ENCODE measurements at regions not wholly inside any gene's neighbourhood (a gene's known extent, or its start where the extent isn't known, plus 50 kb on each side); places are given as distances from the start of the nearest gene placed in this dataset.

GRCh38 chr21:40901691-40902090 lies 54.7 kb upstream of the DSCAM start:
- peaks cover 13% of the 10 kb centered on the region for H3K9me3 Mint-ChIP-seq
- no peaks in the 10 kb centered on the region for H3K36me3 Mint-ChIP-seq
- H3K27me3 Mint-ChIP-seq = no peaks in the 10 kb centered on the region
- H3K4me3 Mint-ChIP-seq = no peak overlapping the region
- ATAC-seq = no peak
- no peaks in the 10 kb centered on the region for H3K4me1 Mint-ChIP-seq
- no peak overlapping the region for H3K27ac Mint-ChIP-seq

GRCh38 chr21:40902299-40902698 lies 55.3 kb upstream of the DSCAM start:
- Mint-ChIP-seq H3K4me3 (no peak overlapping the region), H3K27ac (no peak overlapping the region), H3K36me3 (no peaks in the 10 kb centered on the region), H3K4me1 (no peaks in the 10 kb centered on the region), H3K9me3 (peaks cover 7% of the 10 kb centered on the region), H3K27me3 (no peaks in the 10 kb centered on the region)
- ATAC-seq = no peak

DNA sequence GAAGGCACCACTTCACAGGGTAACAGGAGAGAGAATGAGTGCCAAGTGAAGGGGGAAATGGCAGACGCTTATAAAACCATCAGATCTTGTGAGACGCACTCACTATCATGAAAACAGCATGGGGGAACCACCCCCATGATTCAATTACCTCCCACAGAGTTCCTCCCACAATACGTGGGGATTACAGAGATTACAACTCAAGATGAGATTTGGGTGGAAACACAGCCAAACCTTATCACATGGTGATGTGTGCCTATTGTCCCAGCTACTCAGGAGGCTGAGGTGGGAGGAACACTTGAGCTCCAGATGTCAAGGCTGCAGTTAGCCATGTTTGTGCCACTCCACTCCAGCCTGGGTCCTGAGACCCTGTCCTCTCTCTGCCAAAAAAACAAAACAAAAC lies 56.0 kb upstream of the DSCAM start:
- H3K4me1 Mint-ChIP-seq = no peaks in the 10 kb centered on the region
- H3K27me3 Mint-ChIP-seq = no peaks in the 10 kb centered on the region
- no peak for ATAC-seq
- no peaks in the 10 kb centered on the region for H3K36me3 Mint-ChIP-seq
- peaks cover 5% of the 10 kb centered on the region for H3K9me3 Mint-ChIP-seq
- no peak overlapping the region for H3K27ac Mint-ChIP-seq
- no peak overlapping the region for H3K4me3 Mint-ChIP-seq

DNA sequence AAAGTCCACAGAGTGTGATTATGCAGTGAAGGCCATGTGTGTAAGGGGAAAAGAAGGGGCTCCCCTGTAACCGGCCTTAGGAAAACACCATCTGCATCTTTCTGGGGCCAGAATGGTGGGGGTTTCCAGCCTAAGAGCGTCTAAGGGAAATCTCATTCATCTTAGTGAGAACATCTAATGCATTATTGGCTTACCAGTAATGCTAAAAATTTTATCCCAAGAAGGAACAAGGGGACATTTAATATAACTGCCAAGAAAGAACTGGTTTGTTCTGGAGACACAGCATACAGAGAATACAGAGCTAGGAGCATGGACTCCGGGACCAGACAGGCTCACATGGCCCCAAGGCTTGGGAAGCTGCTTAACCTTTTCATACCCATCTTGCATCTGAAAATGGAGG lies 58.3 kb upstream of the DSCAM start:
- H3K36me3 Mint-ChIP-seq = no peaks in the 10 kb centered on the region
- H3K27me3 Mint-ChIP-seq = no peaks in the 10 kb centered on the region
- H3K4me1 Mint-ChIP-seq = no peaks in the 10 kb centered on the region
- no peak overlapping the region for H3K27ac Mint-ChIP-seq
- no peaks in the 10 kb centered on the region for H3K9me3 Mint-ChIP-seq
- no peak for ATAC-seq
- H3K4me3 Mint-ChIP-seq = no peak overlapping the region

DNA sequence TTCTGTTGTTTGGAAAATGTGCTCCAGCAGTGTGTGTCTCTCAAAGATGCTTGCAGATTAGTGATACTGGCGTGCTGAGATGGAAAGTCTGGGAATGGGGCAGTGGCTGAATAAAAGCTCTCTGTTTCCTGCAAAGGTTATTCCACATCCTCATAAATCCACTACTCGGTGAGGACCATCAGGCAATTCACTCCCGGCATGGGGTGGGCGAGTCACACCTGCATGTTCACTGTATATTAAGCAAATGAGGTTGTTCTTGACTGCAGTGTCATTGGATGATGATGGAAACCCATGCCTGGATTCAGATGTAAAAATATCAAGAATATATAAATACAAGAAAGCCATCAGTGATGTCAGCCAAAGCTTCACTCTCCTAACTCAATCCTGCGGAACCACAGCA lies 65.4 kb upstream of the DSCAM start:
- Mint-ChIP-seq H3K4me1 (no peaks in the 10 kb centered on the region), H3K4me3 (no peak overlapping the region), H3K9me3 (peaks cover 5% of the 10 kb centered on the region), H3K27ac (no peak overlapping the region), H3K27me3 (peaks cover 12% of the 10 kb centered on the region), H3K36me3 (no peaks in the 10 kb centered on the region)
- ATAC-seq = no peak

- Mint-ChIP-seq H3K27ac (no peak overlapping the region), H3K4me3 (no peak overlapping the region), H3K27me3 (peaks cover 12% of the 10 kb centered on the region), H3K9me3 (peaks cover 9% of the 10 kb centered on the region), H3K4me1 (no peaks in the 10 kb centered on the region), H3K36me3 (no peaks in the 10 kb centered on the region)
- no peak for ATAC-seq
Observed at GRCh38 chr21:40915114-40915513, 68.2 kb upstream of the DSCAM start.

DNA sequence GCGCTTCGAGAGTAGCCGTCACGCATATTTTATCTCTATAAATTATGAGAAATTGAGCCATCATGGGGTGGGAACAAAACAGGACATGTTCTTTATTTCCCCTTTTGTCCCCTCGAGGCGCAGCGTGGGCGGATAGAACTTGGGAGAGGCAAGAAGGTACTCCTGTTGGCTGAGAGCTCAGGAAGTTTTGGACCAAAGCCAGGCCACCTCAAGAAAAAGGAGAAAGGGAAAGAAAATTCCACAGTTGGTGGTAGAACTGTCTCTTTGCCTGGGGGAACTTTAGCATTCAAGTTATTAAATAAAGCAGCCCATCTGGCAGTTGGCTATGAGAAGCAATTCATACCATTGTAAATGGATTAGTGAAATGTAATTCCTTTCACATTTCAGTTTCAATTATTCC lies 76.4 kb upstream of the DSCAM start:
- H3K4me1 Mint-ChIP-seq = no peaks in the 10 kb centered on the region
- H3K9me3 Mint-ChIP-seq = peaks cover 6% of the 10 kb centered on the region
- no peak overlapping the region for H3K4me3 Mint-ChIP-seq
- no peaks in the 10 kb centered on the region for H3K36me3 Mint-ChIP-seq
- no peak overlapping the region for H3K27ac Mint-ChIP-seq
- H3K27me3 Mint-ChIP-seq = no peaks in the 10 kb centered on the region
- no peak for ATAC-seq

DNA sequence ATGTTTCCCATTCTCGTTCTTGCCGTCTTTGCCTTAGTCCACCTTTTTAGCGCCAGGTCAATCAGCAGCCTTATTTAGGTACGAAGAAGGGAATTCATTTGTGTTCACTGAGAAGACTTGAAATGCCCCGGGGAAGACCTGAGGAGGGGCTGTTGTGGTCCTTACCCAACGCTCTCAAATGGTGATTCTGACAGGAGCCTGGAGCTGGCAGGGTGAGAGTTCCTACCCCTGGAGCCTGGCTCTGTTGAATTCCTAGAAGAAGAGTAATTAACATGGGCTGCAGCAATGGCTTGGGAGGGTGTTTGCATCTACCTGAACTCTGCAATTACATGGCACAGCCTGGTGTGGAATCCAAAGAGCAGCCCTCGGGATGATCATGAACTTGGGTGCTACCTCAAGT lies 76.9 kb upstream of the DSCAM start:
- no peaks in the 10 kb centered on the region for H3K4me1 Mint-ChIP-seq
- no peak for ATAC-seq
- H3K4me3 Mint-ChIP-seq = no peak overlapping the region
- peaks cover 3% of the 10 kb centered on the region for H3K9me3 Mint-ChIP-seq
- H3K27ac Mint-ChIP-seq = no peak overlapping the region
- H3K27me3 Mint-ChIP-seq = no peaks in the 10 kb centered on the region
- H3K36me3 Mint-ChIP-seq = no peaks in the 10 kb centered on the region

- no peaks in the 10 kb centered on the region for H3K36me3 Mint-ChIP-seq
- no peaks in the 10 kb centered on the region for H3K4me1 Mint-ChIP-seq
- H3K9me3 Mint-ChIP-seq = peaks cover 7% of the 10 kb centered on the region
- no peak overlapping the region for H3K4me3 Mint-ChIP-seq
- ATAC-seq = no peak
- no peak overlapping the region for H3K27ac Mint-ChIP-seq
- no peaks in the 10 kb centered on the region for H3K27me3 Mint-ChIP-seq
Observed at GRCh38 chr21:40924641-40925040, 77.7 kb upstream of the DSCAM start.

- no peak for ATAC-seq
- H3K36me3 Mint-ChIP-seq = no peaks in the 10 kb centered on the region
- H3K9me3 Mint-ChIP-seq = peaks cover 11% of the 10 kb centered on the region
- H3K4me1 Mint-ChIP-seq = no peaks in the 10 kb centered on the region
- no peak overlapping the region for H3K4me3 Mint-ChIP-seq
- H3K27me3 Mint-ChIP-seq = no peaks in the 10 kb centered on the region
- H3K27ac Mint-ChIP-seq = no peak overlapping the region
Observed at GRCh38 chr21:40926238-40926637, 79.3 kb upstream of the DSCAM start.

- Mint-ChIP-seq H3K4me1 (no peaks in the 10 kb centered on the region), H3K27ac (no peak overlapping the region), H3K9me3 (peaks cover 15% of the 10 kb centered on the region), H3K4me3 (no peak overlapping the region), H3K27me3 (no peaks in the 10 kb centered on the region), H3K36me3 (no peaks in the 10 kb centered on the region)
- no peak for ATAC-seq
Observed at GRCh38 chr21:40929833-40930232, 82.9 kb upstream of the DSCAM start.

DNA sequence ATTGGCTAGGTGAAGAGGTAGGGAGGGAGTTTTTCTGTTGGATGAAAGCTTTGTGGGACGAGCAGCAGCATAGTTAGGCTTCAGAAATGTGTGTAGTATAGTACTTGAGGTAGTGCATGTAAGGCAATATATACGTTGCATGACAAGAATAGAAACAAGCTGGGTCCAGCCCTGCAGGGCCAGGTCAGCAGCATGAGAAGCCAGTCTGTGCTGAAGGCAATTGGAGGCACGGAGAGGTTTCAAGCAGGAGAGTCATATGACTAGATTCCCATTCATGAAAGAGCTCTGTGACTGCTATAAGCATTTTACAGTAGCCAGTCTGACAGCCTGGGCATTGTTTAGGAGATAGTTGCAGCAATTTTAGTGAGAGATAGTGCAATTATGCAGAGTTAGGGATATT lies 84.2 kb upstream of the DSCAM start:
- H3K36me3 Mint-ChIP-seq = no peaks in the 10 kb centered on the region
- no peaks in the 10 kb centered on the region for H3K27me3 Mint-ChIP-seq
- ATAC-seq = no peak
- H3K4me1 Mint-ChIP-seq = no peaks in the 10 kb centered on the region
- H3K4me3 Mint-ChIP-seq = no peak overlapping the region
- peaks cover 15% of the 10 kb centered on the region for H3K9me3 Mint-ChIP-seq
- H3K27ac Mint-ChIP-seq = no peak overlapping the region

DNA sequence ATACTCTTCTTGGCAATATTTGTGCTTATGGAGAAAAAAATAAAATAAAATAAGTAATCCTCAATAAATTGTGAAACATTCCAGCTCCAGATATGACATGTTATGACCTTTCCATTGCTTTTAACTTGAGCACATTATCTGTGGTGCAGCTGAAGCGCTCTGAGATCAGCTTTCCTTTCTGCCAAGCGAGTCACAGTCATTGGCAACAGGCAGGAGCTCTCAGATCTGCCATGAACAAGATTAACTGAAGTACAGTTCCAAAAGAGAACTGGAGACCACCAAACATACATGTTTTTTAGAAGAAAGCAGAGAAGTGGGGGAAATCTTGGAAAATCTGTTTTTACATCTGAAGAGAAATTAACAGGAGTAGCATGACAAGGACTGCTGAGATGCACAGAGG lies 89.2 kb upstream of the DSCAM start:
- Mint-ChIP-seq H3K36me3 (no peaks in the 10 kb centered on the region), H3K9me3 (peaks cover 5% of the 10 kb centered on the region), H3K4me1 (no peaks in the 10 kb centered on the region), H3K4me3 (no peak overlapping the region), H3K27ac (no peak overlapping the region), H3K27me3 (no peaks in the 10 kb centered on the region)
- ATAC-seq = no peak

GRCh38 chr21:40936771-40937261 lies 89.9 kb upstream of the DSCAM start:
- Mint-ChIP-seq H3K36me3 (no peaks in the 10 kb centered on the region), H3K9me3 (no peaks in the 10 kb centered on the region), H3K27ac (no peak overlapping the region), H3K27me3 (no peaks in the 10 kb centered on the region), H3K4me1 (no peaks in the 10 kb centered on the region), H3K4me3 (no peak overlapping the region)
- no peak for ATAC-seq

DNA sequence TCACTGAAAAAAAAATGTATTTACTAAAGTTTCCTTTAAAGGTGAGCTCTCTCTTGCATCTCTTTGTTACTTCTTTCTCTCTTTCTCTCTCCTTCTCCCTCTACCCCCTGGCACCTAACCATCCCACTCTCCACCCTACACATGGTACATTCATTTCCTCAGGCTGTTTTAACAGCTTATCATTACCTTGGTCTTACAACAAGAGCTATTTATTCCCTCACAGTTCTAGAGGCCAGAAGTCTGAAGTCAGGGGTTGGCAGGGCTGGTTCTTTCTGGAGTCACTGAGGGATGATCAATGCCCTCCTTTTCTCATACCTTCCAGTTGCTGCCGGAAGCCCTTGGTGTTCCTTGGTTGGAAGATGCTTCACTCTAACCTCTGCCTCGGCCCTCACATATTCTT lies 91.1 kb upstream of the DSCAM start:
- Mint-ChIP-seq H3K9me3 (no peaks in the 10 kb centered on the region), H3K4me1 (no peaks in the 10 kb centered on the region), H3K4me3 (no peak overlapping the region), H3K27ac (no peak overlapping the region), H3K27me3 (no peaks in the 10 kb centered on the region), H3K36me3 (no peaks in the 10 kb centered on the region)
- no peak for ATAC-seq

DNA sequence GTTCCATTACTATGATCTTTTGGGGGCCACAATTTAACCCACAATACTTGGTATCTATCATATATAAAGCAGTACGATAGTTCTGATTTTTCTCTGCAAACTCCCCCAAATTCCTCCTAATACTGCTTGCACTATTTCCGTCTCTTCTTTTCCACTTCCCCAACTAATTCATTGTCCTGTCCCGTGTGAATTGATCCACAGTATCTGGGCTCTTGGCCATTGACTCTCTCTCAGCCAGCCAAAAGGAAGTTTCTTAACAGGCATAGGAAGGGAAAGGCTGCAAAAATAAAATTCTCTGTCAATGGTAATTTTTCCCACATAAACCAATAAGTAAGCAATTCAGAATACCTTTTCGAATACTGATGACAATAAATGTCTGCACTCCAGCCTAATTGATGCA lies 91.7 kb upstream of the DSCAM start:
- no peaks in the 10 kb centered on the region for H3K27me3 Mint-ChIP-seq
- H3K27ac Mint-ChIP-seq = no peak overlapping the region
- H3K9me3 Mint-ChIP-seq = no peaks in the 10 kb centered on the region
- no peak for ATAC-seq
- no peaks in the 10 kb centered on the region for H3K36me3 Mint-ChIP-seq
- H3K4me3 Mint-ChIP-seq = no peak overlapping the region
- no peaks in the 10 kb centered on the region for H3K4me1 Mint-ChIP-seq

DNA sequence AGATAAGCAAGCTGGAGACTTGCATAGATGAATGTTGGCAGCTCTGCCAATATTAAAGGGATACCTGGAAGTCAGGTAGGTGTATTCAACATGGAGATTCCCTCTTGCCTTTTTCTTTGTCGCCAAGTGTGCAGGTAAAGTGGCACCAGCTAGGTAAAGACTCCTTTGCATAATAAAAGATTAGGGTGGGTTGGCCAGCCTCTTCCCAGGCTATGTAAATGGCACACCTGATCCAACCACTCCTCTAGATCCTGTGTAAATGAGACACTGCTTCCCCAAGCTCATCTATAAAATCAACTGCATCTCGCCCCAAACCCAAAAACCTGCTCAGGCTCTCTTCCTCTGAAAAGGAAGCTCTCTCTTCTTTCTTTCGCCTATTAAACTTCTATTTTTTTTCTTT lies 100.8 kb upstream of the DSCAM start:
- Mint-ChIP-seq H3K27ac (no peak overlapping the region), H3K4me1 (no peaks in the 10 kb centered on the region), H3K36me3 (no peaks in the 10 kb centered on the region), H3K27me3 (no peaks in the 10 kb centered on the region), H3K9me3 (peaks cover 6% of the 10 kb centered on the region), H3K4me3 (no peak overlapping the region)
- no peak for ATAC-seq
